ENCODE measurements at regions not wholly inside any gene's neighbourhood (a gene's known extent, or its start where the extent isn't known, plus 50 kb on each side); places are given as distances from the start of the nearest gene placed in this dataset.

DNA sequence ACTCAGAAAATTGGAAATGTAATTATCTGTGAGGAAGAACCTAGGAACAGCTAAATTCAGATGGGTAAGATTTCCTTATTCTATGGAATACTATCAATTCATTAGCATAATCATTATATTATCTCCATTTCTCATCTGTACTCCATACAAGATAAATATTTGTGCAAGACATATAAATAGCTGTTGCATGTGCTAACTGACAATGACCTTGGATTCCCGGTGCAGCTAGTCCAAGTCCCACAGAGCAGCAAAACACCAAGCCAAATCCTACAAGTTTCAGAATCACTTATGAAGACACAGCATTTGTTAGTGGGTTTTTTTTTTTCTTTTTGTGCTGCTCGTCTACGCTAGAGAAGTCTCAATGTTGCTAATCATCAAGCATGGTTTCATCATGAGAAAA lies 64.8 kb downstream of the NUDT12 start:
- no peak for TF ChIP-seq POLR2A (IDR thresholded peaks at IDR 0.05)
- TF ChIP-seq, protein P1, sequence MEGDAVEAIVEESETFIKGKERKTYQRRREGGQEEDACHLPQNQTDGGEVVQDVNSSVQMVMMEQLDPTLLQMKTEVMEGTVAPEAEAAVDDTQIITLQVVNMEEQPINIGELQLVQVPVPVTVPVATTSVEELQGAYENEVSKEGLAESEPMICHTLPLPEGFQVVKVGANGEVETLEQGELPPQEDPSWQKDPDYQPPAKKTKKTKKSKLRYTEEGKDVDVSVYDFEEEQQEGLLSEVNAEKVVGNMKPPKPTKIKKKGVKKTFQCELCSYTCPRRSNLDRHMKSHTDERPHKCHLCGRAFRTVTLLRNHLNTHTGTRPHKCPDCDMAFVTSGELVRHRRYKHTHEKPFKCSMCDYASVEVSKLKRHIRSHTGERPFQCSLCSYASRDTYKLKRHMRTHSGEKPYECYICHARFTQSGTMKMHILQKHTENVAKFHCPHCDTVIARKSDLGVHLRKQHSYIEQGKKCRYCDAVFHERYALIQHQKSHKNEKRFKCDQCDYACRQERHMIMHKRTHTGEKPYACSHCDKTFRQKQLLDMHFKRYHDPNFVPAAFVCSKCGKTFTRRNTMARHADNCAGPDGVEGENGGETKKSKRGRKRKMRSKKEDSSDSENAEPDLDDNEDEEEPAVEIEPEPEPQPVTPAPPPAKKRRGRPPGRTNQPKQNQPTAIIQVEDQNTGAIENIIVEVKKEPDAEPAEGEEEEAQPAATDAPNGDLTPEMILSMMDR (IDR thresholded peaks at IDR 0.05): no peak
